Kasumi-1 (cell line): ENCODE measurements at regions not wholly inside any gene's neighbourhood (a gene's known extent, or its start where the extent isn't known, plus 50 kb on each side); places are given as distances from the start of the nearest gene placed in this dataset.

Experiments used
- DNase-seq, 2 experiments: peaks; one replicate each; lab custom pipeline; 2025; lab: John Stamatoyannopoulos, UW

DNA sequence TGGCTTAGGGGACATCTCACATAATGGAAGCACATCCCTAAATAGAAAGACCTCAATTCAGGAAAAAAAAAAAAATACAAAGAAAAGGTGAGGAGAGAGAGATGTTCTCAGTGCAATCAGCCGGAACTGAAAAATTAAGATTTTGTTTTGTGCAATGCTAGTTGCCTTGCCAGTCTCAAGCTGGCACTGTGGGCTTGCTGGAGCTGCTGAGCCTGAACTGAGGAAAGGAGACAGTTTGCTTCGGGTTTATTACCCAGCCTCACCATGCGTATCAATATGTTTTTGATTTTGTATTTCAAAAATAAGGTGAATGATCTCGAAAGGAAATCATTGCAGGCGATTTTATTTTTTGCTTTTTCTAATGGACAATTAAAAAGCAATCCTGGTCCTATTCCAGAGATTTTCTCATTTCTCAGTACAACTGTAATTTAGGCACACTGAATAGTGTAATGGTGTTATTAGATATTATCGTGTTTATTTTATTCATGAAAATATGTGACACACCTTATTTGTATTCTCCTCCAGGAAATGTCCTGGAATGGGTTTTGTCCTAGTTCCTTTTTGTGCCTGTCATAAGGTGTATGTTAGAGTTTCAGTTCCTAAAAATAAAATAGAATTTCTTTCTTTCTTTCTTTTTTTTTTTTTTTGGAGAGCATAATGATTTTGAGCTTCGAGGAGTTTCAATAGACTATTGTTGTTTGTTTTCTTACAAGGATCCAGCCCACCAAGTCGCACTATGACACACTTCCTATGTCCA lies 72.8 kb upstream of the ZEB2 start:
- no peak for DNase-seq

DNA sequence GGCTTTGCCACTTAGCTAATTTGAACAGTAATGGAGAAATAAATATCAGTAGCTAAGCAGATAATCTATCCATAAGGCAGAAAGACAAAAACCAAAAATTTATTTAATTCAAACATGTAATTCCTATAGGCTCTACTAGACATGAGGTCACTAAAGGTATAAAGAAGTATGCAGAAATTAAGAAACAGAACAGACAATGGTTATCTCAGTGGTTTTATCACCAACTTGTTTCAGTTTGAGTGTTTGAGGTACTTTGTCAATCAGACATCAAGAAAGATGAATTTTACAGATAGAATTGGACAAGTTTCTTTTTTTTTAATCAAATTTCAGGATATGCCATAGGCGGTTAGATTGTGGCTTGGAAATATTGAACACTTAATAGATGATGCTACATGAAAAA lies 67.4 kb upstream of the ZEB2 start:
- no peak for DNase-seq

DNA sequence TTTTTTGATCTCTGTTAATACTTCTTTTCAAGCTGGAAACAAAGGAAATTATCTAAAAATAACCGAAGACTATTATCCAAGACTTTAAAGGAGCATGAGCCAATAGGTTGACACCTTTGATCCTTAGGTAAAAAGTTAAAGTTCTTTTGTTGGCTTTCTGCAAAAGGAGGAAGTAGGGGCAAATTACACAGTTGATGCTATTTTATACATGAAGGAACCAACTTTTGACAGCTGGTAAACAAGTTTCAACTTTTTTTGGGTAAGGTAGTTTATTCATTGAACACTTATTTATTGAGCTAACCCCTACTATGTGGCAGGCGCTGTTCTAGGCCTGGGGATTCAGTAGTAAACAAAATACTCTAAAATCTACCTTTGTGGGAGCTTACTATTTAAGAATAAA lies 66.6 kb upstream of the ZEB2 start:
- DNase-seq = peak; percentile 21 to 41

DNA sequence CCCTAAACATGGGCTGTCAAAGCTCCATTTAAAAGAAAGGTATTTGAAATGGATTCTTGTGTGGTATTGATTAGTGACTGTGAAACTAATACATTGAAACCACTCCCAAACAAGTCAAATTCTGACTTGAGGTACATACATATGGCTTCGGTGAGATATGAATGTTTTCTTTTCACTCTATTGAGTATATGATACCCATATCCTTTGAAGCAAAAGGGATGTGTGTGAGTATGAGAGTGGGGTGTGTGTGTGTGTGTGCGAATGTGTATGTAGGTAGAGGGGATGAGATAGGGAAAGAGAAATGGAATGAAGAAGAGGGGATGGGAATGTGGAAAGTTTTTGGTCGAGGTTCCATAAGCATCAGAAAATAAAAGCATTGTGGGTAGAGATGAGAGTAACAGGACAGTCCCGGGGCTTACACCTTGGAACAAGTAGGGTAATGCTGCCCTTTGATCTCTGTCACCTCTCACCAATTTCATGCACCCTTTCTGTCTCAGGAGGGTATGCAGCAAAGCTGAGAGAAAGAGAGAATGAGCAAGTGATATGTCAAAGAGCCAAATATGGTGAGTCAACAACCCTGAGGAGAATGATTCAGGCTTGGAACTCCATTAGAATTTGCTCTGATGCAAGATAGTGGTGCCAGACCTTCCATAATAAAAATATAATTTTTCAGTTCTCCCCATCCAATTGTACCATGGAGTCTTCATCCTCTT lies 64.0 kb upstream of the ZEB2 start:
- no peak for DNase-seq

DNA sequence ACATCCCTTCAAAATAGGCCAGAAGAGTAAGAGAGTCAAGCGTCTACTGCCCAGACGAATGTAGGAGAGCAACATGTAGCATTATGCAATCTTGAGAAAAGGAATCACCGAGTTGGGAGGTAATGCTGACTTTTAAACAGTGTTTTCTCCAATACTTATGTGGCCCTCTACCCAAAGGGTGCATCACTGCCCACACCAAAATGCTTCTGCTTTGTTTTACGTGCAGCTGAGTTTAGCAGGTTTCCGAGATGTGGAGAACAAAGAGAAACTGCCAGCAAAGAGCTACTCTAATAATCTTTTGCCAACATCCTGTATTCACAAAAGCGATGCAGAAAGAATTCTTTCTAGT lies 63.4 kb upstream of the ZEB2 start:
- DNase-seq = no peak

DNA sequence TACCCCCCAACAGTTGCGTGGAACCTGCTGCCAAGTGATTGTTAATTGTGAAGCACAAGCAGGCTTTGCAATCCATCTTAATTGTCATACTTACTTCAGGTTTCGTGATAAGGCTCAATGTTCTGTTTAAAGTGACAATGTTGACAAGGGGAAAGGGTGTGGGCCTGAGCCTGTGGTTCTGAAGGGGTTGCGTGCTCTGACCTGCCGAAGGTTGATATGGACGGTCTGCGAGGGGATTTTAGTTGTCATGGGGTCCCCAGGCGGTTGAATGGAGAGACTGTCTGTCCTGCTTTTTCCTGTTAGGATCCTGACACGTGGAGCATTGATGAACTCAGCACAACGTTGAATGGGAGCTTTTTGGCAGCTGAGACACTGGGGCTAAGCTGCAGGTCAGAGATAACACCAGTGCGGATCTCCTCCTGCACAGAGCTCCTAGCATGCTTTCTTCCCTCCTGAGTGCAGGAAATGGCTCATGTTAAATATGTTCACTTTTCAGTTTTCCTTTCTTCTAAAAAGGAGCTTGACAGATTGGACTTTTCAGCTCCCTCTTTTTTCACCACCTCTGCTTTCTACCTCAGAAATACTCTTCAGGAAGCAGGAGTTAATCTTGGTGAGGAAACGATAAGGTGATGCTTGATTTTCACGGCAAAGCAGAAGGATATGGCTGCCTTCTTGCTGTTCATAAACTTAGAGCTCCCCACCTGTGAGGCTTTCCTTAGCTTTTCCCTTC lies 62.9 kb upstream of the ZEB2 start:
- DNase-seq = no peak

DNA sequence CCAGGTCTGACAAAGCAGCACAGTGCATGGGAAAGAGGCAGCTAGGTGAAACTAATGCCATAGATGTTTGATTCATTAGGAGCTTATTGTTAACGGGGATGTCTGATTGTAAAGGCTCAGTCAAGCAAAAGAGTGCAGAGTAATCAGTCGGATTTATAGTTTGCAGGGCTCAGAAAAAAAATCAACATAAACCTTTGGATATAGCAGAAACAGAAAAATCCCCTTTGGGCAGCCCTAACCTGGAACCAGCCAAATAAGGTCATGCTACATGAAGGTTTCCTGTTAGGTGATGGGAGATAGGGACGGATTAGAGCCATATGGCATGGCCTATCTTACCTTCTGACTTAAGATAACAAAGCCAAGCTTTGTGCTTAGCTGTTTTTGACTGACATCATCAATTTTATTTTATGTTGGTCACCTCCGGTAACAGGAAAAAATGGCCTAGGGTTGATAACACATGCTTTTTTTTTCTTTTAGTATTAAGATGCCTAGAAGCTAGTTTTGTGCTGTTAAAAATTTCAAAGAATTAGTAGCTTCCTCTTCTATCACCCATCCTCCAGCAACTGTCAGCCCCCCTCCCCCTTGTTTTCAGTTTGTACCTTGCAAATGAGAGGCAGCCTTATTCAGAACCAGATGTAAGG lies 60.7 kb upstream of the ZEB2 start:
- peak in 1 of 2 experiments; percentile 29 for DNase-seq

DNA sequence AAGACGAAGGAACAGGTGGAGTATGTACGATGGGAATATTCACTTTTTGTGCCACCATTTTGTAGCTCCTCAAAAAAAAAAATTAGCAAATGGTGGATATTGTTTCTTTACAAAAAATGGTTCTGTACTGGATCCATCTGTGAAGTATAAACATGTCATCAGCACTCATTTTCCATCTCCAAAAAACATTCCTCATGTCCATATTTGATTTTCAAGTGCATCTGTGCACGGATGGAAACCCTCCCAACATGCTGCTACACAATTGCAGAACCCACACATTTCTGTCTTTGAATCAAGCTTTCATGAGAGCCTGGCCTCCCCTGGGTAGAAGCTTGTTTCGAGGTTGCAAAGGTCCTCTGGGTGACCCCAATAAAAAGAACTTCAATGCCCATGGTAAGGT lies 59.6 kb upstream of the ZEB2 start:
- no peak for DNase-seq

DNA sequence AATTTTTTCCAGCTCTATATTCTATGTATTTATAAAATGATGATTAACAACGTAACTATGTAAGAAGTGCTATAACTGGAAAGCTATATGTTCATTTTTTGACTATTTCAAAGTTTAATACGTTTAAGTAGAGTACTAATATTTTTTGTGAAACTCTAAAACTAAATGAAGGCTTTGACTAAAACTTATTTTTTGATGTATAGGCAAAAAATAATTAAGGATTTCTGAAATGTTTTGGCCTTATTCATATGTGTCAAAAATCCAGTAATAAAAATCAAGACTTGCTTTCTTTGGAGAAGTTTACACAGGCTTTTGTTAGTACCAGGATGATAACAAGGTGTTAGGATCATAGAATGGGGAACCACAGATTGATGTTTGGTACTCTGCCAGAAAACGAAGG lies 58.2 kb upstream of the ZEB2 start:
- no peak for DNase-seq

DNA sequence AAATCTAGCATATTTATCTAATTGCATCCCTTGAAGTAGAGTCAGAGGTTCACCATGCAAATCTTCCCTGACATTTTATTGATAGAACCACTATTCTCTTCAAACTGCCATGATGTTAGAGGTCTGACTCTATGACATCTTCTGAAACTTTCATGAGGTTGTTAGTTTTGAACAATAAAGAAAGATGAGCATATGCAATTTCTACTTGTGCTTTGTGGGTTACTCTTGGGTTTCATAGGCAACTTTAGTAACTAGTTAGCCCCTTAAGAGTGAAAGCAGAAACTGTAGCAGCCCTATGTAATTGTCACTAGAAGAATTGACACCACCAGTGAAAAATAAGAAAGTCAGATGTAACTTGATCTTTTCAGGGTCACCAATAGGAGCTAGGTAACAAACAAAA lies 53.1 kb upstream of the ZEB2 start:
- DNase-seq = no peak

DNA sequence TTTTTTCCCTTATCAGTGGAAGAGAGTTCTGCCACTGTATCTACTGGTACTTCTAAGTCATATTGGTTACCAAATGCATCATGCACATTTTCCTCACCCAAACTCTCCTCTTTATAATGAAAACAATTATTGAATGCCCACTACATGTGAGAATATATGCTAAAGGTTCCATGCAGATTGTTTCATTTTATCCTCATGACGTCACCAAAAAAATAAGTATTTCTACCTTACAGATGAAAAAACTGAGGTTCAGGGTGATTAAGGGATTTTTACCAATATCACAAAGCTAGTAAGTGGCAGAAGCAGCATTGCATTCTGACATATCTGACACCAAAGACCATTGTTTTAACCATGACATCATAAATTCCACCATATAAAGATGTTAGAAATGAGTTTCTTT lies 51.9 kb upstream of the ZEB2 start:
- DNase-seq = no peak

DNA sequence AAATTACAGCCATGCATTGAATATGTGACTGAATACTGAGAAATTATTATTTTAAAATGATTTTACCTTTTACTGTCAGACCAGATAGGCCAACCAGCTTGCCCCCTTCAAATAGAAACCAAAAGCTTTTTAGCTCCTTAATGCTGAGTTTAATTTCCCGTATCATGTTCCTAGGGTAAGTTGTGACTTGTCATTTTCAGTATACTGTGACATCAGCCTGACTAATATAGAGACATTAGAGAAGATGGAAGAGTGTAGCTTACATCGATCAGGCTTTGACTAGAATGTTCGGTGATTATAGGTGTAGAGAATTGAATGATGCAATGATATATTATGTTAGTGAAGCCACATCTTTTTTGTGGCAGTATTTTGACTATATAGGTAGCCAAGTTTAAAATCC lies 50.6 kb upstream of the ZEB2 start:
- no peak for DNase-seq
